ENCODE measurements at regions not wholly inside any gene's neighbourhood (a gene's known extent, or its start where the extent isn't known, plus 50 kb on each side); places are given as distances from the start of the nearest gene placed in this dataset.
A peak's percentile ranks its signal among the peaks of the same experiment; 100 is the strongest.

DNA sequence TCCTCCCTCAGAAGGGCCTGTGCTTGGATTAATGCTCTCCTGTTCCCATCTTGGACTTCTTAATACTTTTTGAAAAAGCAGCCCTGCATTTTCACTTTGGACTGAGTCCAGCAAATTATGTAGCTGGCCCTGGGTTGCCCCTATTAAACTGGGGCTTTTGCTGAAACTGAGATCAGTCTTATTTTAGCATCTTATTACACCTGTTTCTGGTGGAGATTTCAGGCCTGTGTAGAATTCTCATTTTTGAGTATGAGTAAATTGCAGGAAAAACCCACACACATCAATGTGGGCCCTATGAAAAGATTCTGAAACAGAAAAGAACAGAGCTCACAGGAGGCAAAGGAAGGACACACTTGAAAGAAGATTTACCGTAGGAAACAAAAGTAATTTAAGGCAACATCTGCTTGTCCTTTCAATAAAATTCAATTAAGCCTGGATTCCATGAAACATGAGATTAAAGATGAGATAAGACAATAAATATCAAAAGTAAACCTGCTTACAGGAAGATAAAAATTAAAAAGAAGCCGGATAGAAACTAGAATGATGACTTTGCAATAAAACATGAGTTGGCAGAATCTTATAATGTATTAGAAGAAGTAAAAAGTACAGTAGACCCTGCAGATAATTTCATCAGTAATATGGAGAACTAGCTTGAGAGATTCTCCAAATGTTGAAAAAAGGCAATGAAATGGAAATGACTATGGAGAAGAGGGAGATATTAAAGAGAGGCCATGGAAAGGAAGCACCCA, 90.7 kb upstream of the GCFC2 start:
- no peak for DNase-seq (ENCODE audit: low read depth)

DNA sequence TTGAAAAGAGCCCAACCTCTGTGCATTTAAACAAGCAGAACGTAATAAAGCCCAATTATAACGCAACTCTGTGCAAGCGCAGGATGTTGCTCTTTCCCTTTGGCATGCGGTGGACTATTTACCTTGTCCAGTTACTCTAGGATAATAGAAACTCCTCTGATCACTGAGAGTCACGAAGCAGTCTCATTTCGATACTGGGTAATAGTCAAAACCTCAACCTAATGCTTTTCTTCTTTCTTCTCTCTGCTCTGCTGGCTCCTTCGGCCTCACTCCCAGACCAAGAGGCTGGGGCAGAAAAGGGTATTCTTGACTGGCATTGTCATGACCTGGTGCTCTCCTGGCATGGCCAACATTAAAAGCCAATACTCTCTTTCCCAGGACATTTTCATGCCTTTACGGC, 89.7 kb upstream of the GCFC2 start:
- no peak for DNase-seq (ENCODE audit: low read depth)

DNA sequence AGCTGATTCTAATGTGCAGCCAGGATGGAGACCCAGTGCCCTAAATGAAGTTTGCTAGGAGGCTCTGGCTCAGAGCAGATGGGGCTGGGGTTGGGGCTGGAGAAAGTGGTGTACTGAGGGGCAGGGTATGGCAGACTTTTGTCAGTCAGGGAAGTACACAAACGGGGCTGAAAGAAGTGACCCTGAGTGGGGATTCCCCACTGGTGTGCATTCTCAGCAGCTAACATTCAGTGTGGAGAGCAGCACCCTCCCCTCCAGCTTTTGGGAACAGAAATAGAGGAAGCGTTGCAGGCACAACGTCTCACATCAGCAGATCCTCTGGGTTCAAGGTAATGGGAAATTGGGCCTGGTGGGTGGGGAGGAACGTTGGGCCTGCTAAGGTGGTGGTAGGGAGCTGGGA, 89.1 kb upstream of the GCFC2 start:
- no peak for DNase-seq (ENCODE audit: low read depth)

DNA sequence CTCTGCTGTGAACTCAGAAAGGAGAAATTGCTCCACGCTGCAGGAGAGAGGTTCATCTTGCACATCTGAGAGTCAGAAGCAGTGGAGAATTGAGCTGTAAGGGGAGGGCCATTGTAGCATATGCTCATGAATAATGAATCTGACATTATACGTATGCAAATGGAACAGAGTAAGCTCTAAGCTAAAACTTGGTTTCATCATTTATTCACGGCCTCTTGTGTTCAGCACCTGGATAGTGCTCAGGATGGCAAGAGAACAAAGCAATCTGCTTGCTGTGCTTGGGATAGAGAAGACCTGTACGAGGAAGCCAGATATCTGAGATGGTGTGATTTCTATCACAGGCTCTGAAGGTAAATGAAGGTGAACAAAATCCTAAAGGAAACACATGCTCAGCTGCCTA, 87.9 kb upstream of the GCFC2 start:
- no peak for DNase-seq (ENCODE audit: low read depth)

DNA sequence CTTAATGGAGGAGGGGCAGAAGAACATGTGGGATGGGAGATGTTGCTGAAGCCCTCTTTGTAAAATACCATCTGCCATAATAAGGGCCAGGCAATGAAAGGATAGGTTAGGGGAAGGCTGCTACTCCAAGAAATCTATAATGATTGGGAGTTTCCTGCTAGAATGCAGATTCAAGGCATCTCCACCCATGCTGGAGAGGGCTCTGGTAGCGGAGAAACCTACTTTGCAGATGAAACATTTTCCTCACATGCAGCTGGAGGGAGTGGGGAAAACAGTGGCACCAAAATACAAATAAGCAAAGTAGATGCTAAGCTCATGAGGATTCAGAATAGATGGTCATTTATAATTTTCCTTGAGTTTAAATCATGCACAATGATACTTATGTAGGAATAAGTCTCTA, 82.3 kb upstream of the GCFC2 start:
- no peak for DNase-seq (ENCODE audit: low read depth)

DNA sequence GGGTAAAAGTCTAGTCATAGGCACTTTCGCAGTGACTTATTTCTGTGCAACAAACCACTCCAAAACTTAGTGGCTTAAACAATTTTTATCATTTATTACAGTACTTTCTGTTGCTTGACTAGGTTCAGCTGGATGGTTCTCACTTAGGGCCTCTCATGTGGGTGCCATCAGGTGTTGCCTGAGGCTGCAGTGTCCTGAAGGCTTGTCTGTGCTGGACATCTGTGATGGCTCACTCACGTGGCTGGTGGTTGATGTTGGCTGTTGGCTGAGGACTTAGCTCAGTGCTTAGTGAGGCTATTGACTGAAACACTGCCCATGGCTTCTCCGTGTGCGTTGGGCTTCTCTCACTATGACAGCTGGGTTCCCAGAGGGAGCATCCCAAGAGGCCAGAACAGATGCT, 81.4 kb upstream of the GCFC2 start:
- DNase-seq (ENCODE audit: low read depth) = no peak

DNA sequence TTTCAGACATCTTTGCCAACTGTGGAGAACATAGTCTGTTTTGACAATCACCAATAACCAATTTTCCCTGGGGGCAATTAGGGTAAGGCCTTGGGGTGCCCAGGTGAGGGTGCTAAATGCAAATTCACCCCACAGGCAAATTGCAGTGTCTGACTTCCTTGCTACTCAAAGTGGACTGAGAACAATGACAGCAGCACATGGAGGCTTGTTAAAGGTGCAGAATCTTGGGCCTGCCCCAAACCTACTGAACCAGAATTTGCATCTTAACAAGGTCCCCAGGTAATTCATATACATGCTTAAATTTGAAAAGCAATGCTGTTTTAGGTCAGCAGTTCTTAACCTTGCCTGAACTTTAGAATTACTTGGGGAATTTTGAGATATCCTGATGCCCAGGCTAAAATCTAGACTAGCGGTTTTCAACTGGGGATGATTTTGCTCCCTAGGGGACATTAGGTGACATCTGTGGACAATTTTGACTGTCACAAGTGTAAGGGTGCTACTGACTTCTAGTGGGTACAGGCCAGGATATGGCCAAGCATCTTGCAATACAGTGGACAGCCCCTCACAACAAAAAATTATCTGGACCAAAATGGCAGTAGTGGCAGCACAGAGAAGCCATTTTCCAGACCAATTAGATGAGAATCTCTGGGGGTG, 80.2 kb upstream of the GCFC2 start:
- DNase-seq (ENCODE audit: low read depth) = no peak

DNA sequence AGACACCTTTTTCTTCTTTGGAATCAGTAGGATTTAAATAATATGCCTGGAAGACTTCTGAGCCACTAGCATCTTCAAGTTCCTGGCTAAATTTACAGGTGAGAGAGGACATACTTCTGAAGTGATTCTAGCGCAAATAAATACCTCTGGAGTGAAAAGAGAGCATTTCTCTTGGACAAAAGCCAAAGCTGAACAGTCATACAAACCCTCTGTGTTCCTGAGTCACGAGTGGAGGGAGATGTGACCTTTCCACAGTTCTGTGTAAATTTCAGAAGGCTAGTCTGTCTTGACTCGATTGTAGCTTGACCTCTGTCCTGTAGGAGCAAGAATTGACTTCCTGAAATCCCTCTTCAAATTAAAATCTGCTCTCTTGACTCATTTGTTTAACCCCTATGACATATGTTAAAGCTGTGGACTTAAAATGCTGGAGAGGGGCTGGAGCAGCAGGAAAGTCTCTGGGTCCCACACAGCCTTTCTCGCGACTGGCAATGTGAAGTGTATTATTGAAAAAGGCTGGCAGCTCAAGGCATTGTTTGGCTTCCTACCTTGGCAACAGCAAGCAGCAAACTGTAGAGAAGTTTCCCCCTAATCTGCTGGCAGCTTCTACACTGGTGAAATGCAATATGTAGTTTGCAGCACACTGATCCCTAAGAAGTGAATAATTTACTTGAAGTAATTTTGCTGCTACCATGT, 79.6 kb upstream of the GCFC2 start:
- DNase-seq (ENCODE audit: low read depth) = no peak

DNA sequence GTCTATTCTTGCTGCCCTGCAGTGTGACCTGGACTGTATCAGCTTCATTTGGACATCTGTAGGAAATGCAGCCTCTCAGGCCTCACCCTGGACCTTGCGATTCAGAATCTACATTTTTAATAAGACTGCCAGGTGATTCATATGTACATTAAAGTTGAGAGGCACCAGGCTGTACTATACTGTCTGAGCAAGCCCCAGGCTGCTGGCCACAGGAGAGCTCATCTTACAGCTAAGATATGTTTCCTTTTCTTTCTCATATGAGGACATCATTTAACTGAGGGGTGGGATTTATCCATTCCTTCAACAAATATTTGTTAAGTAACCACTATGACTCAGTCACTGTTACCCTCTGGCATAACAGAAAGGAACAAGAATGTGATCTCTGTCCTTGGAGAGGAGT, 78.2 kb upstream of the GCFC2 start:
- no peak for DNase-seq (ENCODE audit: low read depth)

DNA sequence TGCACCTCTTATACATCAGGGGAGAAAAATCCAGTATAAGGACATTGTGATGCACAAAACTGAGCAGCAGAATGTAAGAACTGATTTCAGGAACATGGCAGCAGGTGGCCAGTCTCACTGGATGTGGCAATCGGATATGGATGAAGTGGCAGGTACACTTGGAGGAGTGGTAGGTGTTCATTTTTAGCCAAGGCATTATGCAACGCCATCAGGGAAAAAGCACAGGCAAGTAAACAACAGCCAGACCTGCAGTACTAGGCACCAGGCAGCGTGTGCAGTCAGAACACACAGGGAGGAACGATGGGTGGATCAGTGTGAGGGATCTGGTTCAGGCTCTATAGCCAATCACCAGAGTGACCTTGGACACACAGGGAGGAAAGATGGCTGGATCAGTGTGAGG, 77.4 kb upstream of the GCFC2 start:
- no peak for DNase-seq (ENCODE audit: low read depth)

DNA sequence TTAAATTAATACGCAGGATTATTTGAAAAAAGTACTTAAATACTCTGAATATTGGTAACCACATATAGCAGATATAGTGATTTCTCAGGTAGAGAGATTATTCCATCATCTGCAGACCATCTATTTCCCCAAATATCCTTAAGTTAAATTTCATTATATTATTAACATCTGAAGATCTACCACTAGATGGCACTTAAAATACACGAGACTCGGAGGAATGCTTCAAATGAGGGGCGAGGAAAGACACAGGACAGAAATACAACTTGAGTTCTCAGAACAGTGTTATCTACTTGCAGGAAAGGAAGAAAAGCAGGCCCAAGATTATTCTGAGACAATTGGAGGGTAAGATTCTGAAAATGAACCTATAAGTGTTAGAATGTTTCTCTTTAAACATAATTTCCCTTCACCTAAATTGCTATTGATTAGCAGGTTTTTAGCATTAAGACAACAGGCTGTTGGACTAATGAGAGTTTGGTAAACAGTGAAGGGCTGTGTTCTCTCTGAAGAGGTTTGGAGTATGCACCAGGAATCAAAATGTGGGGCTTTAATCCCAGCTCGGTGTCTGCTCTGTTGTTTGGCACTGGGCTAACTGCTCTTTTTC, 76.9 kb upstream of the GCFC2 start:
- DNase-seq (ENCODE audit: low read depth) = peak; percentile 2

DNA sequence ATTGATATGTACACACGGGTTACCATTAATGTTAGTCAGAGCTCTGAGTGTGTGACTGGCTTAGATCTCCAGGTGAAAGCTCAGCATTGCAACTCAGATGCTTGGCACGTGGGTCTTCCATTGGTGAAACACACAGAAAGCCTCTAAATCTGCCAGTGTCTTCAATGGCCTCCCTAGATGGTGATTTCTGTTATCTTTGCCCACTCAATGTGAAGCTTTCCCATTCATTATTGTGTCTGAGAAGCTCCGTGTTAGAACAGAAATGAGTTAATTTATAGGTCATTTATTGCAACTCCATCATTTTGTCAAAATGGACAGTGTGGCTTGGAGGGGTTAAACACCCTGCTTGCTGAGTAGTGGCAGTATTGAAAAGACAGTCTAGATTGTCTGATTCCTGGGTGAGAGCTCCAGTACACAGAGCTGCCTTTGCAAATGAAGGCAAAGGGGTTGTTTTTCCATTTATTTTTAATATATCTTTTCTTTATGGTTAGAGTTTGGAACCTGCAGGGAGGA, 64.7 kb upstream of the GCFC2 start:
- no peak for DNase-seq (ENCODE audit: low read depth)

DNA sequence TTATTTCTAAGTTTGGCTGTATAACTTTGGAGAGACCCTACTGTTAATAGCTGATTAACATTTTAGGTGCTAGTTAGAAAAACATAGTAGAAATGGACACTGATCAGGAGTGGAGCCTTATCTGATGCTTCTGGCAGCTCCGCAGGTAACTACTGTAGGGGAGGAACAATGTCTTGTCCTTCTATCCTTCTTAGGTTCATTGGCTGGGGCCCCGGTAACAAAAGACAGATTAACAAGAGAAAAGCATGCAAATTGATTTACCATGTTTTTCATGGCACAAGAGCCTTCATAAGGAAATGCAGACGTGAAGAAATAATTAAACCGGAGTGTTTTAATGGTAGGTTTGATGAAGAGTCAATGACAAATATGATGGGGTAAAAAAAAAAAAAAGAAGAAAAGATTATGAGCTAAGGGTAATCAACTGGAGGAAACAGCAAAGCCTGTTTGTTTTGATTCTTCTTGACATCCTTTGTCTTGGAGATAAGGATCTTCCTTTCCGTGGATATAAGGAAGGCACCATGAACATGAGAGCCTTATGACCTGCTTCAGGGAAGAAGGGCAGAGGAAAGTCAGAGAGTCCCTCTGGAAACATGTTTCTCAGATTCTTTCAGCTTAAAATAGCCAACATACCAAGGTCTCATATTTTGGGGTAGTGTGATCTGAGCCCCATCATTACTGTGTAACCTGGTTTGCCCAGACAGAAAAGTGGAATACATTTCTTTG, 62.4 kb upstream of the GCFC2 start:
- no peak for DNase-seq (ENCODE audit: low read depth)

DNA sequence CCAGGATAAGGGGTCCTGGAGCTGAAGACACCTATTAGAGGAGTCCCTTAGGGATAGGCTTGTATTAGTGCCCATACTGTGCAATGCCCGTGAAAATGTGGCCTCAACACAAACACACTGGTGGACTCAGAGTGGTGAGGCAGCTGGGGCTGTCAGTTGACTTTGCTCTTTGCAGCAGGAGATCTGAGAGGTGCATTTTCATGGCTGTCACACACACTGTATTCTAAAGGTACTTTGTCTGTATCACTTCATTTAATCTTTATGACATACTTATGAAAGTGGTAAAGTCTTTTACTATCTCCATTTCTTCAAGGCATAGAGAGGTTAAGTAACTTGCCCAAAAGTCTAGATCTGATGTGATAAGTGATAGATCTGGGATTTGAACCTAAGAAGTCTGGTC, 55.1 kb upstream of the GCFC2 start:
- DNase-seq (ENCODE audit: low read depth) = no peak

DNA sequence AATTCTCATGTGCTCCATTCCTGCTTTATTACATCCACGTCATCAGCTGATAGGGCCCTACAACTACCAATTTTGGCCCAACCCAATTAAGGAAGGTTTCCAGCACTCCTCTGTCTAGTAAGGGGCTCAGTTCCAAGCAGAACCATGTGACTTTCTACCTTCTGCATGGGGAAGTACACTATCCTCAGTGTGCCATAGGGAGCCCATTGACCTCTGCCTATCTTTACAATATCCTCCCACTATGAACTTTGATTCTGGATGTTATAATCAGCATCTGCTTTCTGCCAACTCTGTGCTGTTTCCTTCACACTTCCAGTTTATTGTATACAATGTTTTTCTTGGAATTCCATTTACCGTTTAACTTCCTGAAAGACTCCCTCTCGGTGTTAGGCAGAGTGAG, 53.9 kb upstream of the GCFC2 start:
- no peak for DNase-seq (ENCODE audit: low read depth)

Measured in fibroblast of gingiva (primary cell).